Immature natural killer cell (primary cell): ENCODE measurements at regions not wholly inside any gene's neighbourhood (a gene's known extent, or its start where the extent isn't known, plus 50 kb on each side); places are given as distances from the start of the nearest gene placed in this dataset.

Experiments
- DNase-seq, 3 donors: peaks; one replicate each; pipeline ENCODE4 v3.0.0; 2022; ENCODE audit warnings: mixed read lengths in 1 of 3
- H3K27ac Mint-ChIP-seq, 6 donors: one replicate each; pipeline ENCODE4 v1.8.0; 2020; ENCODE audit warnings: mixed read lengths in 6 of 6, mild to moderate bottlenecking in 5 of 6, inconsistent platforms in 4 of 6, moderate library complexity in 3 of 6
- H3K27me3 Mint-ChIP-seq, 3 donors: one replicate each; pipeline ENCODE4 v1.8.0; 2020 to 2021; ENCODE audit warnings: low read depth in 3 of 3, mild to moderate bottlenecking in 3 of 3, mixed read lengths in 3 of 3, moderate library complexity in 3 of 3, inconsistent platforms in 1 of 3
- H3K36me3 Mint-ChIP-seq, 3 donors: one replicate each; pipeline ENCODE4 v1.8.0; 2020; ENCODE audit warnings: mixed read lengths in 3 of 3, inconsistent platforms in 2 of 3, mild to moderate bottlenecking in 2 of 3
- H3K4me1 Mint-ChIP-seq, 2 donors: one replicate each; pipeline ENCODE4 v1.8.0; 2020; ENCODE audit warnings: inconsistent platforms in 2 of 2, mild to moderate bottlenecking in 2 of 2, mixed read lengths in 2 of 2, moderate library complexity in 1 of 2
- H3K4me3 Mint-ChIP-seq, 5 donors: one replicate each; pipeline ENCODE4 v1.8.0; 2020; ENCODE audit warnings: mild to moderate bottlenecking in 5 of 5, mixed read lengths in 5 of 5, inconsistent platforms in 3 of 5, moderate library complexity in 3 of 5
- H3K9me3 Mint-ChIP-seq, 6 donors: one replicate each; pipeline ENCODE4 v1.8.0; 2020; ENCODE audit warnings: mild to moderate bottlenecking in 6 of 6, mixed read lengths in 6 of 6, inconsistent platforms in 4 of 6, moderate library complexity in 3 of 6

- H3K4me3 Mint-ChIP-seq: no peak overlapping the region
- H3K27ac Mint-ChIP-seq: no peak overlapping the region
- DNase-seq: no peak
- peaks cover 11 to 55% (median 21%) of the 10 kb centered on the region in 6 donors for H3K9me3 Mint-ChIP-seq
- H3K36me3 Mint-ChIP-seq: no peaks in the 10 kb centered on the region
- no peaks in the 10 kb centered on the region for H3K27me3 Mint-ChIP-seq
- no peaks in the 10 kb centered on the region for H3K4me1 Mint-ChIP-seq
Measured at GRCh38 chr5:117812861-117813260, 1175.5 kb downstream of the DTWD2 start.

- Mint-ChIP-seq H3K9me3 (peaks cover 13 to 57% (median 30%) of the 10 kb centered on the region in 6 donors), H3K36me3 (no peaks in the 10 kb centered on the region), H3K4me3 (no peak overlapping the region), H3K27ac (no peak overlapping the region), H3K27me3 (peaks cover 0 to 1% (median 0%) of the 10 kb centered on the region in 3 donors), H3K4me1 (no peaks in the 10 kb centered on the region)
- DNase-seq: no peak
Measured at GRCh38 chr5:117809251-117809650, 1179.1 kb downstream of the DTWD2 start.

GRCh38 chr5:117805058-117805457, 1183.3 kb downstream of the DTWD2 start:
- H3K4me3 Mint-ChIP-seq: no peak overlapping the region
- H3K27ac Mint-ChIP-seq: no peak overlapping the region
- H3K27me3 Mint-ChIP-seq: peaks cover 0 to 3% (median 1%) of the 10 kb centered on the region in 3 donors
- H3K9me3 Mint-ChIP-seq: peaks cover 9 to 43% (median 24%) of the 10 kb centered on the region in 6 donors
- H3K4me1 Mint-ChIP-seq: no peaks in the 10 kb centered on the region
- DNase-seq: no peak
- H3K36me3 Mint-ChIP-seq: no peaks in the 10 kb centered on the region

GRCh38 chr5:117803533-117803932, 1184.8 kb downstream of the DTWD2 start:
- DNase-seq: no peak
- Mint-ChIP-seq H3K4me3 (no peak overlapping the region), H3K27ac (no peak overlapping the region), H3K36me3 (no peaks in the 10 kb centered on the region), H3K9me3 (peaks cover 11 to 41% (median 20%) of the 10 kb centered on the region in 6 donors), H3K4me1 (no peaks in the 10 kb centered on the region), H3K27me3 (peaks cover 0 to 4% (median 3%) of the 10 kb centered on the region in 3 donors)

- no peak overlapping the region for H3K27ac Mint-ChIP-seq
- no peak for DNase-seq
- peaks cover 11 to 32% (median 19%) of the 10 kb centered on the region in 6 donors for H3K9me3 Mint-ChIP-seq
- no peaks in the 10 kb centered on the region for H3K4me1 Mint-ChIP-seq
- H3K36me3 Mint-ChIP-seq: no peaks in the 10 kb centered on the region
- no peak overlapping the region for H3K4me3 Mint-ChIP-seq
- H3K27me3 Mint-ChIP-seq: peaks cover 1 to 4% (median 3%) of the 10 kb centered on the region in 3 donors
Measured at GRCh38 chr5:117801583-117801982, 1186.8 kb downstream of the DTWD2 start.

GRCh38 chr5:117800261-117800660, 1188.1 kb downstream of the DTWD2 start:
- H3K4me3 Mint-ChIP-seq: no peak overlapping the region
- H3K9me3 Mint-ChIP-seq: peaks cover 9 to 36% (median 20%) of the 10 kb centered on the region in 6 donors
- no peaks in the 10 kb centered on the region for H3K4me1 Mint-ChIP-seq
- no peak overlapping the region for H3K27ac Mint-ChIP-seq
- peaks cover 3 to 4% (median 3%) of the 10 kb centered on the region in 3 donors for H3K27me3 Mint-ChIP-seq
- H3K36me3 Mint-ChIP-seq: no peaks in the 10 kb centered on the region
- DNase-seq: no peak

GRCh38 chr5:117794847-117795246, 1193.5 kb downstream of the DTWD2 start:
- H3K4me3 Mint-ChIP-seq: no peak overlapping the region
- no peak for DNase-seq
- H3K27me3 Mint-ChIP-seq: peaks cover 0 to 4% (median 3%) of the 10 kb centered on the region in 3 donors
- H3K27ac Mint-ChIP-seq: no peak overlapping the region
- peaks cover 5 to 50% (median 24%) of the 10 kb centered on the region in 6 donors for H3K9me3 Mint-ChIP-seq
- no peaks in the 10 kb centered on the region for H3K4me1 Mint-ChIP-seq
- no peaks in the 10 kb centered on the region for H3K36me3 Mint-ChIP-seq

- Mint-ChIP-seq H3K4me3 (no peak overlapping the region), H3K36me3 (no peaks in the 10 kb centered on the region), H3K9me3 (peaks cover 5 to 48% (median 23%) of the 10 kb centered on the region in 6 donors), H3K27ac (no peak overlapping the region), H3K4me1 (no peaks in the 10 kb centered on the region), H3K27me3 (peaks cover 0 to 4% (median 2%) of the 10 kb centered on the region in 3 donors)
- DNase-seq: no peak
Measured at GRCh38 chr5:117793963-117794362, 1194.4 kb downstream of the DTWD2 start.

- peaks cover 6 to 49% (median 25%) of the 10 kb centered on the region in 6 donors for H3K9me3 Mint-ChIP-seq
- DNase-seq: no peak
- no peak overlapping the region for H3K27ac Mint-ChIP-seq
- H3K36me3 Mint-ChIP-seq: no peaks in the 10 kb centered on the region
- no peak overlapping the region for H3K4me3 Mint-ChIP-seq
- H3K27me3 Mint-ChIP-seq: peaks cover 0 to 4% (median 0%) of the 10 kb centered on the region in 3 donors
- no peaks in the 10 kb centered on the region for H3K4me1 Mint-ChIP-seq
Measured at GRCh38 chr5:117792476-117792875, 1195.9 kb downstream of the DTWD2 start.

GRCh38 chr5:117788596-117788995, 1199.8 kb downstream of the DTWD2 start:
- no peaks in the 10 kb centered on the region for H3K4me1 Mint-ChIP-seq
- no peak overlapping the region for H3K27ac Mint-ChIP-seq
- no peaks in the 10 kb centered on the region for H3K27me3 Mint-ChIP-seq
- no peak for DNase-seq
- H3K9me3 Mint-ChIP-seq: peaks cover 5 to 42% (median 25%) of the 10 kb centered on the region in 6 donors
- no peaks in the 10 kb centered on the region for H3K36me3 Mint-ChIP-seq
- H3K4me3 Mint-ChIP-seq: no peak overlapping the region

- no peaks in the 10 kb centered on the region for H3K4me1 Mint-ChIP-seq
- no peak overlapping the region for H3K4me3 Mint-ChIP-seq
- H3K27me3 Mint-ChIP-seq: peaks cover 0 to 1% (median 0%) of the 10 kb centered on the region in 3 donors
- DNase-seq: no peak
- no peak overlapping the region for H3K27ac Mint-ChIP-seq
- no peaks in the 10 kb centered on the region for H3K36me3 Mint-ChIP-seq
- peaks cover 4 to 46% (median 13%) of the 10 kb centered on the region in 6 donors for H3K9me3 Mint-ChIP-seq
Measured at GRCh38 chr5:117779171-117779570, 1204.5 kb upstream of the SEMA6A start.

- H3K27me3 Mint-ChIP-seq: peaks cover 0 to 1% (median 0%) of the 10 kb centered on the region in 3 donors
- no peak overlapping the region for H3K27ac Mint-ChIP-seq
- H3K36me3 Mint-ChIP-seq: no peaks in the 10 kb centered on the region
- no peak for DNase-seq
- no peaks in the 10 kb centered on the region for H3K4me1 Mint-ChIP-seq
- H3K9me3 Mint-ChIP-seq: peaks cover 5 to 48% (median 20%) of the 10 kb centered on the region in 6 donors
- no peak overlapping the region for H3K4me3 Mint-ChIP-seq
Measured at GRCh38 chr5:117776977-117777376, 1202.4 kb upstream of the SEMA6A start.

GRCh38 chr5:117769877-117770276, 1195.3 kb upstream of the SEMA6A start:
- DNase-seq: no peak
- Mint-ChIP-seq H3K27ac (no peak overlapping the region), H3K4me1 (no peaks in the 10 kb centered on the region), H3K9me3 (peaks cover 12 to 64% (median 37%) of the 10 kb centered on the region in 6 donors), H3K36me3 (no peaks in the 10 kb centered on the region), H3K27me3 (peaks cover 0 to 2% (median 0%) of the 10 kb centered on the region in 3 donors), H3K4me3 (no peak overlapping the region)

GRCh38 chr5:117763271-117763670, 1188.6 kb upstream of the SEMA6A start:
- Mint-ChIP-seq H3K27me3 (peaks cover 0 to 2% (median 0%) of the 10 kb centered on the region in 3 donors), H3K9me3 (peaks cover 1 to 40% (median 16%) of the 10 kb centered on the region in 6 donors), H3K27ac (no peak overlapping the region), H3K36me3 (no peaks in the 10 kb centered on the region), H3K4me3 (no peak overlapping the region), H3K4me1 (no peaks in the 10 kb centered on the region)
- no peak for DNase-seq

- Mint-ChIP-seq H3K27me3 (no peaks in the 10 kb centered on the region), H3K9me3 (peaks cover 1 to 23% (median 7%) of the 10 kb centered on the region in 6 donors), H3K4me3 (no peak overlapping the region), H3K27ac (no peak overlapping the region), H3K4me1 (no peaks in the 10 kb centered on the region), H3K36me3 (no peaks in the 10 kb centered on the region)
- DNase-seq: no peak
Measured at GRCh38 chr5:117761186-117761585, 1186.6 kb upstream of the SEMA6A start.
